Heart left ventricle (tissue), 16 donors: ENCODE measurements at regions not wholly inside any gene's neighbourhood (a gene's known extent, or its start where the extent isn't known, plus 50 kb on each side); places are given as distances from the start of the nearest gene placed in this dataset.

ENCODE experiments used
- ATAC-seq, 4 donors: fragments of 200-7000 bp; cut with Tn5 transposase; one replicate each; pipeline ENCODE4 v1.9.1; 2020 to 2022; ENCODE audit warnings: moderate library complexity in 4 of 4, mild to moderate bottlenecking in 3 of 4, moderate number of reproducible peaks in 1 of 4
- DNase-seq, 5 donors: peaks; one replicate each; pipeline ENCODE4 v3.0.0-alpha.2; 2020
- H3K27ac ChIP-seq, 12 donors: fragments of 200-600 bp; sonication (generic) in 4 of 12; one replicate each; pipeline versions ENCODE4 v1.5.0 to v1.8.0; 2016 to 2022; ENCODE audit warnings: mild to moderate bottlenecking in 2 of 12
- H3K27me3 ChIP-seq, 9 donors: fragments of 200-600 bp; sonication (generic) in 2 of 9; one replicate each; pipeline versions ENCODE4 v1.5.1 to v1.8.0; 2016 to 2022; ENCODE audit warnings: mild to moderate bottlenecking in 3 of 9
- H3K36me3 ChIP-seq, 9 donors: fragments of 200-600 bp; sonication (generic) in 2 of 9; one replicate each; pipeline versions ENCODE4 v1.5.0 to v1.8.0; 2018 to 2022; ENCODE audit warnings: mild to moderate bottlenecking in 2 of 9
- H3K4me1 ChIP-seq, 12 donors: fragments of 200-600 bp; sonication (generic) in 4 of 12; one replicate each; pipeline versions ENCODE4 v1.5.0 to v1.8.0; 2016 to 2022; ENCODE audit warnings: mild to moderate bottlenecking in 3 of 12
- H3K4me3 ChIP-seq, 12 donors: fragments of 200-600 bp; sonication (generic) in 4 of 12; one replicate each; pipeline versions ENCODE4 v1.5.0 to v1.8.0; 2017 to 2022; ENCODE audit warnings: mild to moderate bottlenecking in 9 of 12, moderate library complexity in 4 of 12
- H3K9me3 ChIP-seq, 12 donors: fragments of 200-600 bp; sonication (generic) in 4 of 12; one replicate each; pipeline versions ENCODE4 v1.5.0 to v1.8.0; 2016 to 2022; ENCODE audit warnings: mild to moderate bottlenecking in 1 of 12
- POLR2A ChIP-seq, 2 donors: fragments of 450-650 bp; IDR thresholded peaks; one replicate each; pipeline ENCODE4 v1.6.1; 2017; ENCODE audit warnings: antibody characterized with exemption in 2 of 2, mild to moderate bottlenecking in 2 of 2, moderate library complexity in 2 of 2
- WGBS, 4 donors: extraction: QIAGEN DNeasy Blood & Tissue Kit in 2 of 4; methylation state at CpG; one replicate each; pipeline versions ENCODE4 v1.1.5 to v1.1.7; 2013 to 2018; 5-methylcytosine and 5-hydroxymethylcytosine counted together
- intact Hi-C, 10 donors: fragments of 100-400 bp; cut with DNase I; formaldehyde crosslinking; loops; one replicate each; pipeline versions ENCODE4 v1.11.1 to v1.14.2; 2022
- TF ChIP-seq, protein P1 (sequence below), 12 donors: fragments of 200-600 bp; sonication (generic) in 4 of 12; IDR thresholded peaks; one replicate each; pipeline versions ENCODE4 v1.5.0 to v1.8.0; 2018 to 2022; ENCODE audit warnings: antibody characterized with exemption in 12 of 12, mild to moderate bottlenecking in 5 of 12
- donor health status: ischemic (EF 13 %, LVEDD 7.1; RV severe dilation, severe dysfunction).
- donor health status: healthy with polysubstance abuse.
- donor health status: DM: no; HTN: yes; CAD: no.
- donor health status: DM: no; HTN: no; CAD: no.
- donor health status: ischemic (EF 25% LVEDD 6.9; RV normal size, moderate dysfunction).
- donor health status: ischemic (EF 25% LVEDD 5.7; RV mildly dilated, moderate dysfunction).
- donor health status: healthy.
- donor health status: DM: yes; HTN: yes; CAD: no.
- donor health status: ischemic (EF 35%, LVEDD 5.7; RV mildly dilated, moderate dysfunction).
- donor health status: nonischemic (EF 11% LVEDD 7.7; RV severe dilation, severe dysfunction).
- donor health status: DM: yes; HTN: yes; CAD: no.
- donor health status: PGD.
- donor health status: ischemic (EF 29% LVEDD 5.4; RV normal size, mild dysfunction).
- donor health status: nonischemic (EF 23%, LVEDD 6.1; RV moderate dilation, normal function).

DNA sequence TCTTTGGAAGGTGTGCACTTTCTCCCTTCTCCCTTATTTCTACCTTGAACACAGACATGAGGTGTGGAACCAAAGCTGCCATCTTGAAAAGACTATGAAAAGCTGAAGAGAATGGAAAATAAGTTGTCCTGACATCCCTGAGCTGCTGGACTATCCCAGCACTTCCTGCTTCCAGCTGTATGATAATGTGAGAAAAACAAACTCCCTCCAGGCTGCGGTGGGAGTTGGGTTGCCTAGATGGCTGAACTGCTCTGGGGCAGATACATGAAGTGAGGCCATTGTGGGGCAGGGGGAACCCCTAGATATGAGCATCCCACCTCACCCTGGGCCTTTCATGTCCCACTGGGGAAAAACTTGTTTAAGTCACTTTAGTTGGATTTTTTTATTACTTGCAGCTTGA, 82.4 kb downstream of the BOD1 start:
- Histone ChIP-seq H3K9me3 (no peaks in the 10 kb centered on the region), H3K36me3 (no peaks in the 10 kb centered on the region), H3K4me1 (peaks cover 0 to 11% (median 0%) of the 10 kb centered on the region in 12 donors), H3K27me3 (peaks cover 0 to 2% (median 0%) of the 10 kb centered on the region in 9 donors), H3K27ac (no peak overlapping the region), H3K4me3 (no peak overlapping the region)
- TF ChIP-seq, protein P1, sequence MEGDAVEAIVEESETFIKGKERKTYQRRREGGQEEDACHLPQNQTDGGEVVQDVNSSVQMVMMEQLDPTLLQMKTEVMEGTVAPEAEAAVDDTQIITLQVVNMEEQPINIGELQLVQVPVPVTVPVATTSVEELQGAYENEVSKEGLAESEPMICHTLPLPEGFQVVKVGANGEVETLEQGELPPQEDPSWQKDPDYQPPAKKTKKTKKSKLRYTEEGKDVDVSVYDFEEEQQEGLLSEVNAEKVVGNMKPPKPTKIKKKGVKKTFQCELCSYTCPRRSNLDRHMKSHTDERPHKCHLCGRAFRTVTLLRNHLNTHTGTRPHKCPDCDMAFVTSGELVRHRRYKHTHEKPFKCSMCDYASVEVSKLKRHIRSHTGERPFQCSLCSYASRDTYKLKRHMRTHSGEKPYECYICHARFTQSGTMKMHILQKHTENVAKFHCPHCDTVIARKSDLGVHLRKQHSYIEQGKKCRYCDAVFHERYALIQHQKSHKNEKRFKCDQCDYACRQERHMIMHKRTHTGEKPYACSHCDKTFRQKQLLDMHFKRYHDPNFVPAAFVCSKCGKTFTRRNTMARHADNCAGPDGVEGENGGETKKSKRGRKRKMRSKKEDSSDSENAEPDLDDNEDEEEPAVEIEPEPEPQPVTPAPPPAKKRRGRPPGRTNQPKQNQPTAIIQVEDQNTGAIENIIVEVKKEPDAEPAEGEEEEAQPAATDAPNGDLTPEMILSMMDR (IDR thresholded peaks at IDR 0.05) = no peak
- no peak for TF ChIP-seq POLR2A (IDR thresholded peaks at IDR 0.05)
- intact Hi-C loops = no loop called here
- WGBS, 4 donors = 0 to 18% (median 10%) methylated on average over 1 of the region's 1 CpG
- ATAC-seq (no peak), DNase-seq (no peak)

DNA sequence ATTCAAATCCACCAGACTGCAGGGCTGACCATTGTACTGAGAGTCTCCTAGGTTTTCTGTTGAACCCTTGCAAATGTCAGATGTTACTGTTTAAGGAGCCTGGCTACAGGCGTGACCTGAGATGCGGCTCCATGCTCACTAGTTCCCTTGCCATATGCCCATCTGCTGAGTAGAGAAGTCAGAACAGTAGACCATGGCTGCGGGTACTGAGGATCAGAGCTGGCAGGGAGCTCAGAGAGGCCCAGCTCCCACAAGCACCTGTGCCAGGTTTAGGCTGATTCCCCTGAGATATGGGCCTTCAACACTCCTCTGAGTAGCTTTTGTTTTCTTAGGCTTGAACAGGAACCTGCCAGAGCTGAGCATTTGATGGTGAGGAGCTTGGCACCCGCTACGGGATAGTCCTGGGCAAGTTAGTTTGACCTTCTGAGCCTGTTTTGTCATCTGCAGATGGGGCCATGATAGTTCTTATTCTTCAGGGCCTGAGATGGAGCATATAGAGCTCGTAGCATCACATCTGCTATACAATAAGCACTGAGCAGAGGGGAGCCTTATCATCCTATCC, 83.7 kb downstream of the BOD1 start:
- intact Hi-C loops = no loop called here
- Histone ChIP-seq H3K27ac (no peak overlapping the region), H3K27me3 (peaks cover 0 to 2% (median 0%) of the 10 kb centered on the region in 9 donors), H3K4me1 (peaks cover 0 to 6% (median 0%) of the 10 kb centered on the region in 12 donors), H3K4me3 (no peak overlapping the region), H3K36me3 (no peaks in the 10 kb centered on the region), H3K9me3 (no peaks in the 10 kb centered on the region)
- DNase-seq (no peak), ATAC-seq (no peak)
- 81 to 92% (median 86%) methylated on average over 5 to 6 of the region's 6 CpGs for WGBS, 4 donors
- TF ChIP-seq, protein P1 (IDR thresholded peaks at IDR 0.05) = no peak
- TF ChIP-seq POLR2A (IDR thresholded peaks at IDR 0.05) = no peak

DNA sequence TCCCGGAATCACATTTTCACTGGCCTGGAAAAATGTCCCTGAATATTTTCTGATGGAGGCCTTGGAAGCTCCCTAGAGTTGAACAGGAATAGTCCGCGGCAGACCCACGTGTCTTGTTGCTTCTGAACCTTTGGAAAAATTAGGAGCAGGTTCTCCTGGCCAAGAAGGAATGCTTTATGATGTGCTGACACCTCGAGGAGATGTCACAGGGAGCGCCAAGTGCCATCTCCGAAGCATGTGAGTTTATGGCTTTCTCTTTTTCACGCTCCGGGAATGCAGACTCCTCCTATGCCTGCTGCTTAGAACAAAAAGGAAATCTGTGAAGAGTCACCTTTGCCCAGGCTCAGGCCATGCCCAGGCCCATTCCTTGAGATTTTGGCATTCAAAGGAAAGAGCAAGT, 84.6 kb downstream of the BOD1 start:
- no peaks in the 10 kb centered on the region for H3K9me3 ChIP-seq
- peaks cover 0 to 2% (median 0%) of the 10 kb centered on the region in 9 donors for H3K27me3 ChIP-seq
- intact Hi-C loops = no loop called here
- H3K4me1 ChIP-seq = no peaks in the 10 kb centered on the region
- H3K27ac ChIP-seq = no peak overlapping the region
- WGBS, 4 donors = 84 to 93% (median 87%) methylated on average over 9 of the region's 9 CpGs
- TF ChIP-seq, protein P1 (IDR thresholded peaks at IDR 0.05) = no peak
- TF ChIP-seq POLR2A (IDR thresholded peaks at IDR 0.05) = no peak
- H3K36me3 ChIP-seq = no peaks in the 10 kb centered on the region
- DNase-seq (no peak), ATAC-seq (no peak)
- H3K4me3 ChIP-seq = no peak overlapping the region

DNA sequence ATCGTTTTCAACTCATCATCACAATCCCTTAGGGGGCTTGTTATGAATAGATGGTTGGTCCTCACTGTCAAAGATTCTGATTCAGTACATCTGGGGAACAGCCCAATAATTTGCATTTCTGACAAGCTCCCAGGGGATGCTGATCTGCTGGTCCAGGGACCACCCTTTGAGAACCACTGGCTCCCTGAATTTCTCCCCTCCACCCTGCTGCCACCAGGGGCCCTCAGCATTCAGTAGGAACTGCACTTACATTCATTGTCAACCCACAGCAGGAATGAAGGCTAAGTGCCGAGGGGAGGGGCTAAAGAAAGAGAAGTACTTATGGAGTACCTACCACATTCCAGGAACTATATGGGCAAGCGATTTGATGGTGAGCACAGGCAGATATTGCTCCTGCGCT, 85.9 kb downstream of the BOD1 start:
- DNase-seq (no peak), ATAC-seq (no peak)
- no peaks in the 10 kb centered on the region for H3K36me3 ChIP-seq
- no peak overlapping the region for H3K27ac ChIP-seq
- intact Hi-C loops = no loop called here
- H3K9me3 ChIP-seq = no peaks in the 10 kb centered on the region
- no peaks in the 10 kb centered on the region for H3K27me3 ChIP-seq
- WGBS, 4 donors = 76 to 87% (median 82%) methylated on average over 4 of the region's 4 CpGs
- H3K4me3 ChIP-seq = no peak overlapping the region
- H3K4me1 ChIP-seq = no peaks in the 10 kb centered on the region
- TF ChIP-seq, protein P1 (IDR thresholded peaks at IDR 0.05) = no peak
- no peak for TF ChIP-seq POLR2A (IDR thresholded peaks at IDR 0.05)
